Caco-2 (cell line): ENCODE measurements at regions not wholly inside any gene's neighbourhood (a gene's known extent, or its start where the extent isn't known, plus 50 kb on each side); places are given as distances from the start of the nearest gene placed in this dataset.
"Not testable (repeated sequence)": the region's sequence is repeated elsewhere in the genome, so short reads cannot be mapped to it uniquely, and the experiment has no call there.

Source experiments
- BruUV-seq: library from RNA; stranded (reverse); fragments of 400-500 nt; replicated peaks from 2 replicates; lab custom pipeline; 2021; lab: Mats Ljungman, UMichigan
- CTCF ChIA-PET: fragments of 300-600 bp; sonication (Branson Sonifier 250); formaldehyde crosslinking; loops from one replicate; lab custom pipeline; 2022; ENCODE audit warnings: antibody characterized with exemption; lab: Charles Lee
- POLR2A ChIA-PET: fragments of 300-600 bp; sonication (Branson Sonifier 250); formaldehyde crosslinking; loops from one replicate; lab custom pipeline; 2022; ENCODE audit warnings: antibody characterized with exemption; lab: Charles Lee
- DNase-seq, 2 experiments: peaks; one replicate each; pipeline versions ENCODE4 v3.0.0 to v3.0.0-alpha.2; 2020 to 2022
- H3K27me3 ChIP-seq: replicated peaks from 2 replicates; pipeline ENCODE4 v1.6.0; 2011; ENCODE audit warnings: low read length; ENCODE audit not compliant: control insufficient read depth, insufficient read depth
- H3K36me3 ChIP-seq: 2 replicates; pipeline ENCODE4 v1.5.1; 2011; ENCODE audit warnings: low read length; ENCODE audit not compliant: control insufficient read depth, insufficient read depth
- H3K4me1 ChIP-seq: fragments of 250-450 bp; sonication (Bioruptor Pico); 2 replicates; pipeline ENCODE4 v1.5.1; 2020; ENCODE audit warnings: mild to moderate bottlenecking
- H3K4me3 ChIP-seq: 2 replicates; pipeline ENCODE4 v1.5.1; 2011; ENCODE audit warnings: low read depth, mild to moderate bottlenecking, control low read depth, low read length
- H3K9me3 ChIP-seq: fragments of 250-450 bp; sonication (Bioruptor Pico); 2 replicates; pipeline ENCODE4 v1.5.1; 2020; ENCODE audit warnings: mild to moderate bottlenecking, moderate library complexity
- H3K27ac Mint-ChIP-seq: one replicate; pipeline ENCODE4 v1.8.0; 2022; ENCODE audit warnings: mixed read lengths; ENCODE audit not compliant: unreplicated experiment
- H3K27me3 Mint-ChIP-seq: one replicate; pipeline ENCODE4 v1.8.0; 2022; ENCODE audit warnings: mixed read lengths; ENCODE audit not compliant: insufficient read depth, unreplicated experiment
- H3K36me3 Mint-ChIP-seq: one replicate; pipeline ENCODE4 v1.8.0; 2022; ENCODE audit warnings: mild to moderate bottlenecking, mixed read lengths; ENCODE audit not compliant: insufficient read depth, unreplicated experiment
- H3K4me1 Mint-ChIP-seq: one replicate; pipeline ENCODE4 v1.8.0; 2022; ENCODE audit warnings: low read depth, mixed read lengths; ENCODE audit not compliant: unreplicated experiment
- H3K4me3 Mint-ChIP-seq: one replicate; pipeline ENCODE4 v1.8.0; 2022; ENCODE audit warnings: mild to moderate bottlenecking, moderate library complexity, mixed read lengths; ENCODE audit not compliant: unreplicated experiment
- H3K9me3 Mint-ChIP-seq: one replicate; pipeline ENCODE4 v1.8.0; 2022; ENCODE audit warnings: mixed read lengths; ENCODE audit not compliant: unreplicated experiment
- CTCF ChIP-seq, 2 experiments: fragments of 200-600 bp in 1 of 2; IDR thresholded peaks; 1 replicate in 1 of 2; 2 replicates in 1 of 2; pipeline versions ENCODE4 v1.5.1 to v1.8.0; 2011 to 2022; ENCODE audit warnings: antibody characterized with exemption in 1 of 2, control low read depth in 1 of 2, inconsistent platforms in 1 of 2, low read depth in 1 of 2, low read length in 1 of 2, mild to moderate bottlenecking in 1 of 2, moderate library complexity in 1 of 2; ENCODE audit not compliant: insufficient read depth in 1 of 2, severe bottlenecking in 1 of 2, unreplicated experiment in 1 of 2
- intact Hi-C: fragments of 100-400 bp; cut with micrococcal nuclease; formaldehyde crosslinking; loops from one replicate; pipeline ENCODE4 v1.10.0; 2022; ENCODE audit not compliant: unreplicated experiment

GRCh38 chr16:55989569-55989907, 114.4 kb upstream of the CES5A start:
- peaks cover 3% of the 10 kb centered on the region; the same call in 1 of the 2 replicates for H3K9me3 ChIP-seq
- no peak for DNase-seq
- Mint-ChIP-seq H3K27me3 (peaks cover 3% of the 10 kb centered on the region), H3K27ac (no peak overlapping the region), H3K36me3 (no peaks in the 10 kb centered on the region), H3K4me1 (peaks cover 7% of the 10 kb centered on the region), H3K9me3 (peaks cover 9% of the 10 kb centered on the region), H3K4me3 (no peak overlapping the region)
- no peak for TF ChIP-seq CTCF (IDR thresholded peaks at IDR 0.05; ENCODE audit: insufficient read depth in 1 of 2, low read depth in 1 of 2, low read length in 1 of 2, severe bottlenecking in 1 of 2, unreplicated experiment in 1 of 2)
- no TSS peak for BruUV-seq
- H3K4me1 ChIP-seq: peaks cover 3% of the 10 kb centered on the region; the same call in 1 of the 2 replicates
- no peaks in the 10 kb centered on the region for H3K27me3 ChIP-seq
- no peak overlapping the region for H3K4me3 ChIP-seq
- intact Hi-C loops: no loop called here
- POLR2A ChIA-PET: no interaction called here
- no peaks in the 10 kb centered on the region for H3K36me3 ChIP-seq
- CTCF ChIA-PET: no interaction called here

DNA sequence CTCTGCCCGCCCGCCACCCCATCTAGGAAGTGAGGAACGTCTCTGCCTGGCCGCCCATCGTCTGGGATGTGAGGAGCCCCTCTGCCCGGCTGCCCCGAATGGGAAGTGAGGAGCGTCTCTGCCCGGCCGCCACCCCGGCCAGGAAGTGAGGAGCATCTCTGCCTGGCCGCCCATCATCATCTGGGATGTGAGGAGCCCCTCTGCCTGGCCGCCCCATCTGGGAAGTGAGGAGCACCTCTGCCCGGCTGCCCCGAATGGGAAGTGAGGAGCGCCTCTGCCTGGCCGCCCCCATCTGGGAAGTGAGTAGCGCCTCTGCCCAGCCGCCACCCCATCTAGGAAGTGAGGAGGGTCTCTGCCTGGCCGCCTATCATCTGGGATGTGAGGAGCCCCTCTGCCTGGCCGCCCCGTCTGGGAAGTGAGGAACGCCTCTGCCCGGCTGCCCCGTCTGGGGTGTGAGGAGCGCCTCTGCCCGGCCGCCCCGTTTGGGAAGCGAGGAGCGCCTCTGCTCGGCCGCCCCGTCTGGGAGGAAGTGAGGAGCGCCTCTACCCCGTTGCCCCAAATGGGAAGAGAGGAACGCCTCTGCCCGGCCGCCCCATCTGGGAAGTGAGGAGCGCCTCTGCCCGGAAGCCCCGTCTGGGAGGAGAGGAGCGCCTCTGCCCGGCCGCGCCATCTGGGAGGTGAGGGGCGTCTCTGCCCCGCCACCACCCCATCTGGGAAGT, 113.8 kb upstream of the CES5A start:
- POLR2A ChIA-PET, H3K9me3 Mint-ChIP-seq, BruUV-seq: not testable (repeated sequence)

DNA sequence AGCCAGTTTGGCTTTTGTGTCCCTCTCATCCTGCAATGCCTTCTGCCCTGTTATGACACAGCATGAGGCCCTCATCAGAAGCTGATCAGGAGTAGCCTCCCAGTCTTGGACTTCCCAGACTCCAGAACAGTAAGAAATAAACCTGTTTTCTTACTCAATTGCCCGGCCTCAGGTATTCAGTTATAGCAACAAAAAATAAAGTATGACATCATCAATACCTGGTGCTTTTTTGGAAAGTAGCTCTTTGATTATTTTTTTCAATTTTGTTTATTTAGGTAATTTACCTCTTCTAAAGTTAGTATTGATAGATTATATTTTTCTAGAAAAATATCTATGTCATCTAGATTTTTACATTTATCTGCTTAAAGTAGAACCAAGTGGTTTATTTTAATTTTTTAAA, 112.8 kb upstream of the CES5A start:
- Histone ChIP-seq H3K27me3 (no peaks in the 10 kb centered on the region), H3K4me3 (no peak overlapping the region), H3K4me1 (no peaks in the 10 kb centered on the region; the same call in 1 of the 2 replicates), H3K36me3 (no peaks in the 10 kb centered on the region), H3K9me3 (peaks cover 3% of the 10 kb centered on the region; the same call in 1 of the 2 replicates)
- H3K27ac Mint-ChIP-seq: no peak overlapping the region
- peaks cover 3% of the 10 kb centered on the region for H3K27me3 Mint-ChIP-seq
- POLR2A ChIA-PET: no interaction called here
- no peaks in the 10 kb centered on the region for H3K36me3 Mint-ChIP-seq
- no peak for DNase-seq
- peaks cover 7% of the 10 kb centered on the region for H3K4me1 Mint-ChIP-seq
- intact Hi-C loops: no loop called here
- peaks cover 9% of the 10 kb centered on the region for H3K9me3 Mint-ChIP-seq
- BruUV-seq: no TSS peak
- no peak for TF ChIP-seq CTCF (IDR thresholded peaks at IDR 0.05; ENCODE audit: insufficient read depth in 1 of 2, low read depth in 1 of 2, low read length in 1 of 2, severe bottlenecking in 1 of 2, unreplicated experiment in 1 of 2)
- no peak overlapping the region for H3K4me3 Mint-ChIP-seq
- CTCF ChIA-PET: no interaction called here

More for the DNA sequence above, 113.8 kb upstream of the CES5A start:
- H3K4me3 ChIP-seq, H3K36me3 Mint-ChIP-seq, H3K9me3 ChIP-seq, H3K4me3 Mint-ChIP-seq, H3K27ac Mint-ChIP-seq, H3K36me3 ChIP-seq, DNase-seq, H3K4me1 ChIP-seq, H3K27me3 ChIP-seq, H3K27me3 Mint-ChIP-seq, intact Hi-C loops, CTCF ChIA-PET, H3K4me1 Mint-ChIP-seq: not testable (repeated sequence)
